ENCODE measurements at regions not wholly inside any gene's neighbourhood (a gene's known extent, or its start where the extent isn't known, plus 50 kb on each side); places are given as distances from the start of the nearest gene placed in this dataset.

- no peak for TF ChIP-seq POLR2AphosphoS5 (IDR thresholded peaks at IDR 0.05; ENCODE audit: low read depth)
- no peak for TF ChIP-seq CTCF (conservative IDR thresholded peaks at IDR 0.05; ENCODE audit: low read depth in 2 of 2)
- no peak for TF ChIP-seq ETS1 (IDR thresholded peaks at IDR 0.05)
- TF ChIP-seq REST (IDR thresholded peaks at IDR 0.05; ENCODE audit: unreplicated experiment): no peak
- no peak for TF ChIP-seq EZH2 (IDR thresholded peaks at IDR 0.05; ENCODE audit: low read depth, unreplicated experiment)
- no peak for TF ChIP-seq ZNF331 (CRISPR knock-in tag; IDR thresholded peaks at IDR 0.05; ENCODE audit: low read depth)
- TF ChIP-seq ZNF114 (CRISPR knock-in tag; IDR thresholded peaks at IDR 0.05): no peak
- no peak for TF ChIP-seq CREB1 (CRISPR knock-in tag; IDR thresholded peaks at IDR 0.05; ENCODE audit: low read depth)
- TF ChIP-seq JUNB (IDR thresholded peaks at IDR 0.05; ENCODE audit: unreplicated experiment): no peak
- TF ChIP-seq NANOG (IDR thresholded peaks at IDR 0.05; ENCODE audit: borderline replicate concordance): no peak
These were observed 225.4 kb upstream of the HS3ST3A1 start for GRCh38 chr17:13827118-13827517.

All from GM23338 (cell line).